GM19328 (cell line): ENCODE measurements at regions not wholly inside any gene's neighbourhood (a gene's known extent, or its start where the extent isn't known, plus 50 kb on each side); places are given as distances from the start of the nearest gene placed in this dataset.

Experiments
- ATAC-seq: cut with Tn5 transposase; IDR thresholded peaks from one replicate; pipeline ENCODE4 v1.9.1; 2021; ENCODE audit warnings: mild to moderate bottlenecking, moderate library complexity; ENCODE audit not compliant: unreplicated experiment

GRCh38 chr4:24476282-24476681 lies 108.1 kb downstream of the DHX15 start:
- no peak for ATAC-seq

GRCh38 chr4:24475756-24476155 lies 108.6 kb downstream of the DHX15 start:
- ATAC-seq = no peak

- ATAC-seq = no peak
Observed at GRCh38 chr4:24473309-24473721, 111.0 kb downstream of the DHX15 start.

GRCh38 chr4:24472514-24473308 lies 111.6 kb downstream of the DHX15 start:
- peak; percentile 54 for ATAC-seq

- no peak for ATAC-seq
Observed at GRCh38 chr4:24472161-24472510, 112.2 kb downstream of the DHX15 start.

GRCh38 chr4:24471486-24472160 lies 112.7 kb downstream of the DHX15 start:
- ATAC-seq = no peak

GRCh38 chr4:24470666-24471485 lies 113.5 kb downstream of the DHX15 start:
- no peak for ATAC-seq

GRCh38 chr4:24468071-24468470 lies 116.3 kb downstream of the DHX15 start:
- ATAC-seq = no peak

- no peak for ATAC-seq
Observed at GRCh38 chr4:24464566-24464965, 119.8 kb downstream of the DHX15 start.

- ATAC-seq = no peak
Observed at GRCh38 chr4:24456431-24456830, 127.9 kb downstream of the DHX15 start.

- no peak for ATAC-seq
Observed at GRCh38 chr4:24453951-24454350, 130.4 kb downstream of the DHX15 start.

GRCh38 chr4:24451870-24452269 lies 132.5 kb downstream of the DHX15 start:
- no peak for ATAC-seq

GRCh38 chr4:24443200-24443599 lies 141.2 kb downstream of the DHX15 start:
- ATAC-seq = no peak

- no peak for ATAC-seq
Observed at GRCh38 chr4:24440765-24441164, 143.6 kb downstream of the DHX15 start.

- no peak for ATAC-seq
Observed at GRCh38 chr4:24434241-24434640, 150.1 kb downstream of the DHX15 start.

GRCh38 chr4:24433515-24434214 lies 150.7 kb downstream of the DHX15 start:
- no peak for ATAC-seq

- ATAC-seq = no peak
Observed at GRCh38 chr4:24428850-24429249, 155.5 kb downstream of the DHX15 start.

- ATAC-seq = no peak
Observed at GRCh38 chr4:24426557-24426956, 157.8 kb downstream of the DHX15 start.

GRCh38 chr4:24425863-24426262 lies 158.5 kb downstream of the DHX15 start:
- ATAC-seq = no peak

- ATAC-seq = no peak
Observed at GRCh38 chr4:24423670-24424069, 160.7 kb downstream of the DHX15 start.

GRCh38 chr4:24422644-24423043 lies 161.7 kb downstream of the DHX15 start:
- ATAC-seq = no peak
